Mucosa of descending colon (tissue), 3 donors: ENCODE measurements at regions not wholly inside any gene's neighbourhood (a gene's known extent, or its start where the extent isn't known, plus 50 kb on each side); places are given as distances from the start of the nearest gene placed in this dataset.
A peak's percentile ranks its signal among the peaks of the same experiment; 100 is the strongest.

Experiments
- ATAC-seq: fragments of 200-7000 bp; cut with Tn5 transposase; one replicate; pipeline ENCODE4 v1.9.1; 2020; ENCODE audit warnings: mild to moderate bottlenecking, moderate library complexity
- DNase-seq, 3 donors: peaks; one replicate each; pipeline ENCODE4 v3.0.0-alpha.2; 2020
- H3K36me3 ChIP-seq: fragments of 200-600 bp; one replicate; pipeline ENCODE4 v1.8.0; 2021; ENCODE audit warnings: low read depth, mild to moderate bottlenecking
- H3K4me1 ChIP-seq: fragments of 200-600 bp; one replicate; pipeline ENCODE4 v1.8.0; 2021; ENCODE audit warnings: low read depth, mild to moderate bottlenecking
- H3K4me3 ChIP-seq: fragments of 200-600 bp; one replicate; pipeline ENCODE4 v1.8.0; 2021; ENCODE audit warnings: mild to moderate bottlenecking
- H3K9me3 ChIP-seq: fragments of 200-600 bp; one replicate; pipeline ENCODE4 v1.8.0; 2021; ENCODE audit warnings: mild to moderate bottlenecking
- CTCF ChIP-seq: fragments of 200-600 bp; IDR thresholded peaks from one replicate; pipeline ENCODE4 v1.8.0; 2022; ENCODE audit warnings: antibody characterized with exemption, mild to moderate bottlenecking
- intact Hi-C, 2 donors: fragments of 100-400 bp; cut with DNase I in 1 of 2; cut with micrococcal nuclease in 1 of 2; formaldehyde crosslinking; loops; one replicate each; pipeline versions ENCODE4 v1.11.0 to v1.11.1; 2022; cut with DNase I, micrococcal nuclease
- donor health status: DM: no; HTN: no; CAD: no; lungs with moderate emphysema.
- donor health status: DM: no; HTN: no; CAD: no.
- donor health status: DM: no; HTN: yes; CAD: no.

- no peak for DNase-seq
- Histone ChIP-seq H3K4me1 (no peaks in the 10 kb centered on the region), H3K36me3 (no peaks in the 10 kb centered on the region), H3K4me3 (no peak overlapping the region), H3K9me3 (peaks cover 4% of the 10 kb centered on the region)
- no peak for ATAC-seq
- no peak for TF ChIP-seq CTCF
- intact Hi-C loops = no loop called here
These were observed 574.5 kb downstream of the ZWINT start for GRCh38 chr10:55786461-55787050.

- intact Hi-C loops = no loop called here
- no peak for DNase-seq
- ATAC-seq = no peak
- Histone ChIP-seq H3K4me3 (no peak overlapping the region), H3K36me3 (no peaks in the 10 kb centered on the region), H3K9me3 (no peaks in the 10 kb centered on the region), H3K4me1 (no peaks in the 10 kb centered on the region)
- no peak for TF ChIP-seq CTCF
These were observed 578.9 kb downstream of the ZWINT start for GRCh38 chr10:55782181-55782580.

- DNase-seq = no peak
- ATAC-seq = no peak
- no peak for TF ChIP-seq CTCF
- Histone ChIP-seq H3K4me3 (no peak overlapping the region), H3K9me3 (no peaks in the 10 kb centered on the region), H3K36me3 (no peaks in the 10 kb centered on the region), H3K4me1 (no peaks in the 10 kb centered on the region)
- intact Hi-C loops = no loop called here
These were observed 594.8 kb downstream of the ZWINT start for GRCh38 chr10:55766212-55766611.

GRCh38 chr10:55750458-55750857 is 610.6 kb downstream of the ZWINT start:
- intact Hi-C loops = no loop called here
- no peak for ATAC-seq
- no peak for DNase-seq
- TF ChIP-seq CTCF = no peak
- Histone ChIP-seq H3K4me1 (no peaks in the 10 kb centered on the region), H3K4me3 (no peak overlapping the region), H3K9me3 (no peaks in the 10 kb centered on the region), H3K36me3 (no peaks in the 10 kb centered on the region)

- intact Hi-C loops = no loop called here
- Histone ChIP-seq H3K4me3 (no peak overlapping the region), H3K36me3 (no peaks in the 10 kb centered on the region), H3K4me1 (no peaks in the 10 kb centered on the region), H3K9me3 (no peaks in the 10 kb centered on the region)
- peak; percentile 54 for ATAC-seq
- no peak for TF ChIP-seq CTCF
- no peak for DNase-seq
These were observed 613.8 kb downstream of the ZWINT start for GRCh38 chr10:55747244-55747643.

- H3K36me3 ChIP-seq = no peaks in the 10 kb centered on the region
- intact Hi-C loops = no loop called here
- no peak for ATAC-seq
- TF ChIP-seq CTCF = no peak
- no peak for DNase-seq
- no peaks in the 10 kb centered on the region for H3K9me3 ChIP-seq
- no peaks in the 10 kb centered on the region for H3K4me1 ChIP-seq
- H3K4me3 ChIP-seq = no peak overlapping the region
These were observed 615.1 kb downstream of the ZWINT start for GRCh38 chr10:55746002-55746401.
